ENCODE measurements at regions not wholly inside any gene's neighbourhood (a gene's known extent, or its start where the extent isn't known, plus 50 kb on each side); places are given as distances from the start of the nearest gene placed in this dataset.

DNA sequence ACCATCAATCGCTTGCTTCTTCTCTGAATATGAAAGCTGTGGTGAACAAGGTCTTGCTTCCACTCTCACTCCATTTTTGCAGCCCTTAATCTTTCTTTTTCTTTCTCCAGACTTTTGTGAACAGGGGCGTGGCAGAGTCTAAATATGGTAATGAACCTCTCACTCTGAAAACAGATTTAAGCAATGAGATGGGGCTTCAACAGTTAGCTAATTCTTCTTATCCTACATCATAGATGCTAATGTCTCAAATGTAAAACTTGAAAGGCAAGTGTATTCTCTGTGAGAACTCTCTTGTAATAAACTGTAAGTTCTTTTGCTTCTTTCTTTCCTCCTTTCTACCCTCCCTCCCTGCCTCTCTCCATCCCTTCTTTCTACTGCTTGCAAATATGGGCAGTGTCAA lies 106.5 kb upstream of the ANK2 start:
- TF ChIP-seq EZH2 (IDR thresholded peaks at IDR 0.05; ENCODE audit: low read depth), result no peak
- TF ChIP-seq, protein P1, sequence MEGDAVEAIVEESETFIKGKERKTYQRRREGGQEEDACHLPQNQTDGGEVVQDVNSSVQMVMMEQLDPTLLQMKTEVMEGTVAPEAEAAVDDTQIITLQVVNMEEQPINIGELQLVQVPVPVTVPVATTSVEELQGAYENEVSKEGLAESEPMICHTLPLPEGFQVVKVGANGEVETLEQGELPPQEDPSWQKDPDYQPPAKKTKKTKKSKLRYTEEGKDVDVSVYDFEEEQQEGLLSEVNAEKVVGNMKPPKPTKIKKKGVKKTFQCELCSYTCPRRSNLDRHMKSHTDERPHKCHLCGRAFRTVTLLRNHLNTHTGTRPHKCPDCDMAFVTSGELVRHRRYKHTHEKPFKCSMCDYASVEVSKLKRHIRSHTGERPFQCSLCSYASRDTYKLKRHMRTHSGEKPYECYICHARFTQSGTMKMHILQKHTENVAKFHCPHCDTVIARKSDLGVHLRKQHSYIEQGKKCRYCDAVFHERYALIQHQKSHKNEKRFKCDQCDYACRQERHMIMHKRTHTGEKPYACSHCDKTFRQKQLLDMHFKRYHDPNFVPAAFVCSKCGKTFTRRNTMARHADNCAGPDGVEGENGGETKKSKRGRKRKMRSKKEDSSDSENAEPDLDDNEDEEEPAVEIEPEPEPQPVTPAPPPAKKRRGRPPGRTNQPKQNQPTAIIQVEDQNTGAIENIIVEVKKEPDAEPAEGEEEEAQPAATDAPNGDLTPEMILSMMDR (conservative IDR thresholded peaks at IDR 0.05), result no peak
